ENCODE measurements at regions not wholly inside any gene's neighbourhood (a gene's known extent, or its start where the extent isn't known, plus 50 kb on each side); places are given as distances from the start of the nearest gene placed in this dataset.

- intact Hi-C loops (cut with DNase I) = no loop called here
- TF ChIP-seq CTCF (IDR thresholded peaks at IDR 0.05) = no peak
- Histone ChIP-seq H3K9me3 (peaks cover 8% of the 10 kb centered on the region), H3K4me1 (no peaks in the 10 kb centered on the region), H3K27ac (no peak overlapping the region), H3K27me3 (ENCODE audit: low read depth) (no peaks in the 10 kb centered on the region), H3K36me3 (no peaks in the 10 kb centered on the region), H3K4me3 (no peak overlapping the region)
- no peak for DNase-seq
- no peak for ATAC-seq
Observed at GRCh38 chr2:51881673-51882072, 849.7 kb upstream of the NRXN1 start.

- no peaks in the 10 kb centered on the region for H3K36me3 ChIP-seq
- TF ChIP-seq CTCF (IDR thresholded peaks at IDR 0.05) = no peak
- no peak overlapping the region for H3K4me3 ChIP-seq
- no peaks in the 10 kb centered on the region for H3K27me3 ChIP-seq (ENCODE audit: low read depth)
- intact Hi-C loops (cut with DNase I) = no loop called here
- DNase-seq (no peak), ATAC-seq (no peak)
- no peak overlapping the region for H3K27ac ChIP-seq
- no peaks in the 10 kb centered on the region for H3K4me1 ChIP-seq
- peaks cover 15% of the 10 kb centered on the region for H3K9me3 ChIP-seq
Observed at GRCh38 chr2:51880153-51880552, 848.2 kb upstream of the NRXN1 start.

GRCh38 chr2:51866361-51866760, 834.4 kb upstream of the NRXN1 start:
- Histone ChIP-seq H3K9me3 (no peaks in the 10 kb centered on the region), H3K36me3 (no peaks in the 10 kb centered on the region), H3K27ac (no peak overlapping the region), H3K4me3 (no peak overlapping the region), H3K27me3 (ENCODE audit: low read depth) (no peaks in the 10 kb centered on the region), H3K4me1 (no peaks in the 10 kb centered on the region)
- ATAC-seq (no peak), DNase-seq (no peak)
- intact Hi-C loops (cut with DNase I) = no loop called here
- no peak for TF ChIP-seq CTCF (IDR thresholded peaks at IDR 0.05)

GRCh38 chr2:51859260-51859659, 827.3 kb upstream of the NRXN1 start:
- DNase-seq (no peak), ATAC-seq (no peak)
- no peaks in the 10 kb centered on the region for H3K36me3 ChIP-seq
- H3K4me1 ChIP-seq = no peaks in the 10 kb centered on the region
- H3K4me3 ChIP-seq = no peak overlapping the region
- no peaks in the 10 kb centered on the region for H3K9me3 ChIP-seq
- no peak overlapping the region for H3K27ac ChIP-seq
- TF ChIP-seq CTCF (IDR thresholded peaks at IDR 0.05) = no peak
- intact Hi-C loops (cut with DNase I) = no loop called here
- H3K27me3 ChIP-seq (ENCODE audit: low read depth) = no peaks in the 10 kb centered on the region

GRCh38 chr2:51855683-51856082, 823.8 kb upstream of the NRXN1 start:
- DNase-seq = no peak
- no peaks in the 10 kb centered on the region for H3K4me1 ChIP-seq
- H3K27ac ChIP-seq = no peak overlapping the region
- TF ChIP-seq CTCF (IDR thresholded peaks at IDR 0.05) = no peak
- ATAC-seq = no peak
- H3K27me3 ChIP-seq (ENCODE audit: low read depth) = no peaks in the 10 kb centered on the region
- intact Hi-C loops (cut with DNase I) = no loop called here
- H3K4me3 ChIP-seq = no peak overlapping the region
- no peaks in the 10 kb centered on the region for H3K9me3 ChIP-seq
- no peaks in the 10 kb centered on the region for H3K36me3 ChIP-seq

GRCh38 chr2:51846796-51847195, 814.9 kb upstream of the NRXN1 start:
- no peak for TF ChIP-seq CTCF (IDR thresholded peaks at IDR 0.05)
- H3K27ac ChIP-seq = no peak overlapping the region
- H3K9me3 ChIP-seq = no peaks in the 10 kb centered on the region
- no peak for ATAC-seq
- no peaks in the 10 kb centered on the region for H3K27me3 ChIP-seq (ENCODE audit: low read depth)
- intact Hi-C loops (cut with DNase I) = no loop called here
- DNase-seq = no peak
- no peak overlapping the region for H3K4me3 ChIP-seq
- no peaks in the 10 kb centered on the region for H3K36me3 ChIP-seq
- no peaks in the 10 kb centered on the region for H3K4me1 ChIP-seq
